Glomerular visceral epithelial cell (primary cell): ENCODE measurements at regions not wholly inside any gene's neighbourhood (a gene's known extent, or its start where the extent isn't known, plus 50 kb on each side); places are given as distances from the start of the nearest gene placed in this dataset.

Experiments
- DNase-seq: peaks from one replicate; pipeline ENCODE4 v3.0.0-alpha.2; 2016; ENCODE audit errors: extremely low spot score

GRCh38 chr4:100084892-100085291 lies 105.4 kb downstream of the DDIT4L start:
- no peak for DNase-seq

- no peak for DNase-seq
Observed at GRCh38 chr4:100083289-100083688, 107.0 kb downstream of the DDIT4L start.

- DNase-seq, result no peak
Observed at GRCh38 chr4:100082852-100083251, 107.4 kb downstream of the DDIT4L start.

- DNase-seq, result no peak
Observed at GRCh38 chr4:100081491-100081890, 108.8 kb downstream of the DDIT4L start.

GRCh38 chr4:100079264-100079663 lies 111.0 kb downstream of the DDIT4L start:
- no peak for DNase-seq

- DNase-seq, result no peak
Observed at GRCh38 chr4:100076753-100077152, 113.5 kb downstream of the DDIT4L start.

GRCh38 chr4:100075486-100076270 lies 114.6 kb downstream of the DDIT4L start:
- no peak for DNase-seq

- peak; percentile 32 for DNase-seq
Observed at GRCh38 chr4:100075056-100075455, 115.2 kb downstream of the DDIT4L start.

- no peak for DNase-seq
Observed at GRCh38 chr4:100071506-100071905, 118.8 kb downstream of the DDIT4L start.

- no peak for DNase-seq
Observed at GRCh38 chr4:100070868-100071267, 119.4 kb downstream of the DDIT4L start.

GRCh38 chr4:100069207-100069606 lies 119.1 kb upstream of the H2AZ1 start:
- no peak for DNase-seq

- DNase-seq, result no peak
Observed at GRCh38 chr4:100067255-100067654, 117.2 kb upstream of the H2AZ1 start.

GRCh38 chr4:100063355-100063754 lies 113.3 kb upstream of the H2AZ1 start:
- DNase-seq, result no peak

- no peak for DNase-seq
Observed at GRCh38 chr4:100062921-100063320, 112.8 kb upstream of the H2AZ1 start.

- no peak for DNase-seq
Observed at GRCh38 chr4:100061835-100062234, 111.8 kb upstream of the H2AZ1 start.

GRCh38 chr4:100060765-100061416 lies 110.8 kb upstream of the H2AZ1 start:
- DNase-seq, result no peak

GRCh38 chr4:100059467-100059866 lies 109.4 kb upstream of the H2AZ1 start:
- DNase-seq, result no peak

- no peak for DNase-seq
Observed at GRCh38 chr4:100056701-100057100, 106.6 kb upstream of the H2AZ1 start.

- DNase-seq, result no peak
Observed at GRCh38 chr4:100054071-100054470, 104.0 kb upstream of the H2AZ1 start.

GRCh38 chr4:100049872-100050271 lies 99.8 kb upstream of the H2AZ1 start:
- DNase-seq, result no peak

- no peak for DNase-seq
Observed at GRCh38 chr4:100042711-100043110, 92.6 kb upstream of the H2AZ1 start.

GRCh38 chr4:100042235-100042634 lies 92.2 kb upstream of the H2AZ1 start:
- DNase-seq, result peak; percentile 32

- no peak for DNase-seq
Observed at GRCh38 chr4:100041646-100042045, 91.6 kb upstream of the H2AZ1 start.
